Osteocyte (in vitro differentiated cells): ENCODE measurements at regions not wholly inside any gene's neighbourhood (a gene's known extent, or its start where the extent isn't known, plus 50 kb on each side); places are given as distances from the start of the nearest gene placed in this dataset.

ENCODE experiments used
- DNase-seq: peaks from one replicate; pipeline ENCODE4 v3.0.0; 2021; ENCODE audit warnings: mixed read lengths; ENCODE audit not compliant: unreplicated experiment; ENCODE audit errors: extremely low spot score
- H3K27ac Mint-ChIP-seq: one replicate; pipeline ENCODE4 v1.8.0; 2021; ENCODE audit warnings: mild to moderate bottlenecking, mixed read lengths; ENCODE audit not compliant: unreplicated experiment
- H3K27me3 Mint-ChIP-seq: one replicate; pipeline ENCODE4 v1.8.0; 2021; ENCODE audit warnings: mixed read lengths; ENCODE audit not compliant: unreplicated experiment
- H3K36me3 Mint-ChIP-seq: one replicate; pipeline ENCODE4 v1.8.0; 2021; ENCODE audit warnings: mixed read lengths; ENCODE audit not compliant: unreplicated experiment
- H3K4me1 Mint-ChIP-seq: one replicate; pipeline ENCODE4 v1.8.0; 2021; ENCODE audit warnings: mixed read lengths; ENCODE audit not compliant: unreplicated experiment
- H3K4me3 Mint-ChIP-seq: one replicate; pipeline ENCODE4 v1.8.0; 2021; ENCODE audit warnings: mild to moderate bottlenecking, moderate library complexity, mixed read lengths; ENCODE audit not compliant: unreplicated experiment
- H3K9me3 Mint-ChIP-seq: one replicate; pipeline ENCODE4 v1.8.0; 2021; ENCODE audit warnings: mixed read lengths; ENCODE audit not compliant: unreplicated experiment
- CTCF ChIP-seq: fragments of 200-600 bp; sonication (generic); IDR thresholded peaks from 2 replicates; pipeline ENCODE4 v1.5.0; 2021; ENCODE audit warnings: antibody characterized with exemption, mild to moderate bottlenecking, moderate library complexity

- Mint-ChIP-seq H3K27ac (no peak overlapping the region), H3K4me1 (no peaks in the 10 kb centered on the region), H3K27me3 (no peaks in the 10 kb centered on the region), H3K9me3 (peaks cover 7% of the 10 kb centered on the region), H3K36me3 (no peaks in the 10 kb centered on the region), H3K4me3 (no peak overlapping the region)
- no peak for DNase-seq
- TF ChIP-seq CTCF = no peak
Measured at GRCh38 chr3:40911928-40912327, 287.4 kb upstream of the CTNNB1 start.

- H3K9me3 Mint-ChIP-seq = peaks cover 7% of the 10 kb centered on the region
- H3K4me3 Mint-ChIP-seq = no peak overlapping the region
- no peak for DNase-seq
- no peak overlapping the region for H3K27ac Mint-ChIP-seq
- H3K4me1 Mint-ChIP-seq = no peaks in the 10 kb centered on the region
- no peaks in the 10 kb centered on the region for H3K27me3 Mint-ChIP-seq
- H3K36me3 Mint-ChIP-seq = no peaks in the 10 kb centered on the region
- no peak for TF ChIP-seq CTCF
Measured at GRCh38 chr3:40912461-40912860, 286.8 kb upstream of the CTNNB1 start.

GRCh38 chr3:40913192-40913591 is 286.1 kb upstream of the CTNNB1 start:
- no peaks in the 10 kb centered on the region for H3K4me1 Mint-ChIP-seq
- TF ChIP-seq CTCF = no peak
- no peak for DNase-seq
- no peaks in the 10 kb centered on the region for H3K27me3 Mint-ChIP-seq
- no peaks in the 10 kb centered on the region for H3K36me3 Mint-ChIP-seq
- H3K27ac Mint-ChIP-seq = no peak overlapping the region
- no peak overlapping the region for H3K4me3 Mint-ChIP-seq
- peaks cover 7% of the 10 kb centered on the region for H3K9me3 Mint-ChIP-seq

GRCh38 chr3:40913641-40914040 is 285.7 kb upstream of the CTNNB1 start:
- Mint-ChIP-seq H3K4me3 (no peak overlapping the region), H3K9me3 (peaks cover 7% of the 10 kb centered on the region), H3K4me1 (no peaks in the 10 kb centered on the region), H3K27me3 (no peaks in the 10 kb centered on the region), H3K36me3 (no peaks in the 10 kb centered on the region), H3K27ac (no peak overlapping the region)
- DNase-seq = no peak
- TF ChIP-seq CTCF = no peak

GRCh38 chr3:40914475-40914874 is 284.8 kb upstream of the CTNNB1 start:
- no peak overlapping the region for H3K27ac Mint-ChIP-seq
- TF ChIP-seq CTCF = no peak
- no peaks in the 10 kb centered on the region for H3K4me1 Mint-ChIP-seq
- H3K27me3 Mint-ChIP-seq = no peaks in the 10 kb centered on the region
- H3K9me3 Mint-ChIP-seq = peaks cover 7% of the 10 kb centered on the region
- H3K36me3 Mint-ChIP-seq = no peaks in the 10 kb centered on the region
- DNase-seq = no peak
- no peak overlapping the region for H3K4me3 Mint-ChIP-seq
